ENCODE measurements at regions not wholly inside any gene's neighbourhood (a gene's known extent, or its start where the extent isn't known, plus 50 kb on each side); places are given as distances from the start of the nearest gene placed in this dataset.
A peak's percentile ranks its signal among the peaks of the same experiment; 100 is the strongest.

- H3K9me3 Mint-ChIP-seq (ENCODE audit: low read depth): no peaks in the 10 kb centered on the region
- peaks cover 9% of the 10 kb centered on the region for H3K27me3 Mint-ChIP-seq
- H3K4me3 Mint-ChIP-seq: no peak overlapping the region
- no peak overlapping the region for H3K27ac Mint-ChIP-seq
- ChIA-PET CTCF (interaction anchor here (0.6 kb wide), 1 partner anchor 338 kb away, joined by 3 read pairs; no protein-coding TSS in a partner anchor), POLR2A (no interaction called here)
- no peak for ATAC-seq
- H3K36me3 Mint-ChIP-seq (ENCODE audit: low read depth): no peaks in the 10 kb centered on the region
- no peak for DNase-seq
- H3K4me1 Mint-ChIP-seq: no peaks in the 10 kb centered on the region
- intact Hi-C loops (cut with DNase I, micrococcal nuclease): no loop called here
Observed at GRCh38 chr1:4171480-4172450, 271.7 kb upstream of the C1orf174 start.

DNA sequence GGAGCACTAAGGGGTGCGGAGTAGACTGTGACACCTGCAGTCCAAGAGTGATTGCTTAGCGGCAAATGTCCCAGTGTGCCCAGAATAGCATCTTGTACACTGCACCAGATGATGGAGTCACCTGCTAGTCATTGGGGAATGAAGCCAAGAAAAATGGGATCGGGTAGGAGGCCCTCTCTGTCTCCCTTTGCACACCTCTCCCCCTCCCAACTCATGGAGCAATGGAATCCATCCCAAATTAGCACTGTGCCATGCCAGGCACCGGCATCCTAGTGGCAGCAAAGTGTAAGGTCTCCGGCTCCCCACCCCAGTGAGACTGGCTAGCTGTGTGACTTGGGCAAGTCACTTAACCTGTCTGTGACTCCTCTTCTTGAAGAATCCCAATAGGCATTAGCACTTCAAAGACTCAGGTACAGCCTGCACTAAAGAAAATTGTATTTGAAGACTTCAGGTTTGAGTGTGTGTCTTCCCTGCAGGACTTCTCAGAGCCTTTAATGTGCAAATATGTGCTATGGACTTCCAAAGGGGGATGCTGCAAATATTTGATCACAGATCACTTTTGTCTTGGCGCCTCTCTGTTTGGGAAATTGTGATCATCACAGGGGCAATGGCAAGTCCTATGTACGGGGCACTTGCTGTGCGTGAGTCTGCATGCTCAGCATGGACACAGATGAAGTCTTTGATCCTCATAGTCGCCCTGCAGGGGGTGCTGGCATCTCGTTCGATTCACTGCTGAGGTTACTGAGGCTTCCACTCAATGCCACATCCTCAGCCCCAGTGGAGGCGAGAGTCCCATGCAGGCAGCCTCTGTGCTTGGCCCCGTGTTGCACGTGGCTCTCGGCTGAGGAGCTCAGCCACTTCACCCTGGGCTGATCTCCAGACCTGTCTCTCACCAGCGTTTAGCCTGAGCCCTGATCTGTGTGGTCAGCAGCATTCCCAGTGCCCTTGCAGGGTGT lies 272.9 kb upstream of the C1orf174 start:
- ChIA-PET POLR2A (no interaction called here), CTCF (no interaction called here)
- intact Hi-C loops (cut with DNase I, micrococcal nuclease): no loop called here
- Mint-ChIP-seq H3K27me3 (peaks cover 7% of the 10 kb centered on the region), H3K27ac (no peak overlapping the region), H3K4me3 (no peak overlapping the region), H3K36me3 (ENCODE audit: low read depth) (no peaks in the 10 kb centered on the region), H3K4me1 (no peaks in the 10 kb centered on the region), H3K9me3 (ENCODE audit: low read depth) (no peaks in the 10 kb centered on the region)
- peak; percentile 66 for ATAC-seq
- DNase-seq: peak; percentile 61

- no peaks in the 10 kb centered on the region for H3K4me1 Mint-ChIP-seq
- peaks cover 7% of the 10 kb centered on the region for H3K27me3 Mint-ChIP-seq
- H3K27ac Mint-ChIP-seq: no peak overlapping the region
- ATAC-seq (no peak), DNase-seq (no peak)
- H3K4me3 Mint-ChIP-seq: no peak overlapping the region
- no peaks in the 10 kb centered on the region for H3K36me3 Mint-ChIP-seq (ENCODE audit: low read depth)
- no peaks in the 10 kb centered on the region for H3K9me3 Mint-ChIP-seq (ENCODE audit: low read depth)
- intact Hi-C loops (cut with DNase I, micrococcal nuclease): no loop called here
- ChIA-PET CTCF (no interaction called here), POLR2A (no interaction called here)
Observed at GRCh38 chr1:4173731-4174130, 273.7 kb upstream of the C1orf174 start.

GRCh38 chr1:4174291-4175200 lies 274.5 kb upstream of the C1orf174 start:
- Mint-ChIP-seq H3K4me3 (no peak overlapping the region), H3K27ac (no peak overlapping the region), H3K9me3 (ENCODE audit: low read depth) (no peaks in the 10 kb centered on the region), H3K36me3 (ENCODE audit: low read depth) (no peaks in the 10 kb centered on the region), H3K4me1 (no peaks in the 10 kb centered on the region), H3K27me3 (peaks cover 9% of the 10 kb centered on the region)
- DNase-seq (no peak), ATAC-seq (no peak)
- POLR2A ChIA-PET: no interaction called here
- intact Hi-C loops (cut with DNase I, micrococcal nuclease): no loop called here
- CTCF ChIA-PET: interaction anchor here (0.6 kb wide), 1 partner anchor 105 kb away, joined by 3 read pairs; no protein-coding TSS in a partner anchor

DNA sequence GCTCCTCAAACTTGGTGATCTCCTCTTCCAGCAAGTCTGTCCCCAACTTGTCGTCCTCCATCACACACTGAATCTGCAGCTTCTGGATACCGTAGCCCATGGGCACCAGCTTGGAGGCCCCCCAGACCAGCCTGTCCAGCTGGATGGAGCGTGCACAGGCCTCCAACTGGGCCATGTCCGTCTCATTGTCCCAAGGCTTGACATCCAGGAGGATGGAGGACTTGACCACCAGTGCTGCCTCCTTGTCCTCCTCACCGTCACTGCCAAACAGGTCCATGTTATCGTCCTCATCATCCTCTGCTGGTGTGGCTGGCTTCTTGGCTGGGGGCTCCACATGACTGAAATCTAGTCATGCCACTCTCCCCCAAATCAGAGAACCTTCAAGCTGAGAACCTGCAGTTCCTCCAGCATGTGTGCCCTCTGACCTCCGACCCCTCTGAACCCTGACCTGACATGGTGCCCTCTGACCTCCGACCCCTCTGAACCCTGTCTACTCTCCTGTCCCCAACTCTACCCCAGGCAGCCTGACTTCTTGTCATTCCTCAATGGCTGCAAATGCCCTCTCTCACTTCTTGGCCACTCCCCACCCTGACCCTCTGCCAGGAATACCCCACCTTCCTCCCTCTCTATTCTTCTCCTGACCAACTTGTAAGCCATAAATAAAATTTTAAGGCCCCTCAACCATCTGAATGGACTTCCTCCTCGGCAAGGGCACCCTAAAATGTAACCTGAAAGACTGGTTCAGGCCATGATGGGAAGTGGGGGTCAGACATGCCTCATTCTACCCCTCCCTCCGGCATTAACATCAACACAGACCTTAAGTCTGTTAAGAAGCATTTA lies 275.7 kb upstream of the C1orf174 start:
- Mint-ChIP-seq H3K27me3 (peaks cover 9% of the 10 kb centered on the region), H3K4me3 (no peak overlapping the region), H3K27ac (no peak overlapping the region), H3K4me1 (no peaks in the 10 kb centered on the region), H3K9me3 (ENCODE audit: low read depth) (no peaks in the 10 kb centered on the region), H3K36me3 (ENCODE audit: low read depth) (no peaks in the 10 kb centered on the region)
- ChIA-PET CTCF (no interaction called here), POLR2A (no interaction called here)
- DNase-seq: no peak
- no peak for ATAC-seq
- intact Hi-C loops (cut with DNase I, micrococcal nuclease): no loop called here

- H3K9me3 Mint-ChIP-seq (ENCODE audit: low read depth): no peaks in the 10 kb centered on the region
- CTCF ChIA-PET: no interaction called here
- ATAC-seq: no peak
- intact Hi-C loops (cut with DNase I, micrococcal nuclease): no loop called here
- DNase-seq: no peak
- no peak overlapping the region for H3K27ac Mint-ChIP-seq
- peaks cover 9% of the 10 kb centered on the region for H3K27me3 Mint-ChIP-seq
- H3K4me1 Mint-ChIP-seq: no peaks in the 10 kb centered on the region
- no peaks in the 10 kb centered on the region for H3K36me3 Mint-ChIP-seq (ENCODE audit: low read depth)
- POLR2A ChIA-PET: no interaction called here
- no peak overlapping the region for H3K4me3 Mint-ChIP-seq
Observed at GRCh38 chr1:4176841-4177240, 276.8 kb upstream of the C1orf174 start.

DNA sequence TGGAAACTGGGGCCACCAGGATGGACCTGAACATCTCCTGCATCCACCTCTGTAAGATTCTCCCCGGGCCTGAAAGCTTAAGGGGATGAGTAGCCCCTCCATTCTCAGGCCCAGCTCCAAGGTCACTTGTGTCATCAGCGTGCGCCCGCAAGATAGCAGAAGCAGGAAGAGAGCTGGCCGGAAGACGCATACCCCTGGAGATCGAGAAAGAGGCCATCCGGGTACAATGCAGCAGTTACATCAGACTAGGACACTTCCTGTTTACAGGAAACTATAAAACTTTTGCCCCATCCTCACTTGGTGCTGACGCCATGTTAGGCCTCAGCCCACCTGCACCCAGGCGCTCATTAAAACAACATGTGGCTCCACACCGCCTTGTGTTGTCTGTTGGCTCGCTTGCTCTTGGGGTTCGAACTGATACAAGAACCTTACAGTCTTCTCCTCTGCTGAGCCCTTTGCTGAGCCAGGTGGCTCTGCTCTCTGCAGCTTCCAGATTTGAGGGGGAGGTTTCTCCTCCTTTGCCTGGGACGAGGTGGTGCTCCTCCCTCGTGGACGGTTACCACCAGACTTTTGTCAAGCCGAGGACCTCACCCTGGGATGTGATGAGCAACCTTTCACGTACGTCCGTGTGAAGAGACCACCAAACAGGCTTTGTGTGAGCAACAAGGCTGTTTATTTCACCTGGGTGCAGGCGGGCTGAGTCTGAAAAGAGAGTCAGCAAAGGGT lies 277.5 kb upstream of the C1orf174 start:
- Mint-ChIP-seq H3K36me3 (ENCODE audit: low read depth) (no peaks in the 10 kb centered on the region), H3K27me3 (peaks cover 9% of the 10 kb centered on the region), H3K4me1 (no peaks in the 10 kb centered on the region), H3K27ac (no peak overlapping the region), H3K9me3 (ENCODE audit: low read depth) (no peaks in the 10 kb centered on the region), H3K4me3 (no peak overlapping the region)
- DNase-seq (no peak), ATAC-seq (no peak)
- ChIA-PET CTCF (no interaction called here), POLR2A (no interaction called here)
- intact Hi-C loops (cut with DNase I, micrococcal nuclease): no loop called here

GRCh38 chr1:4178501-4179113 lies 278.5 kb upstream of the C1orf174 start:
- intact Hi-C loops (cut with DNase I, micrococcal nuclease): no loop called here
- no peak overlapping the region for H3K27ac Mint-ChIP-seq
- no peak overlapping the region for H3K4me3 Mint-ChIP-seq
- CTCF ChIA-PET: no interaction called here
- POLR2A ChIA-PET: no interaction called here
- peaks cover 5% of the 10 kb centered on the region for H3K27me3 Mint-ChIP-seq
- DNase-seq (no peak), ATAC-seq (no peak)
- no peaks in the 10 kb centered on the region for H3K9me3 Mint-ChIP-seq (ENCODE audit: low read depth)
- H3K4me1 Mint-ChIP-seq: no peaks in the 10 kb centered on the region
- no peaks in the 10 kb centered on the region for H3K36me3 Mint-ChIP-seq (ENCODE audit: low read depth)

DNA sequence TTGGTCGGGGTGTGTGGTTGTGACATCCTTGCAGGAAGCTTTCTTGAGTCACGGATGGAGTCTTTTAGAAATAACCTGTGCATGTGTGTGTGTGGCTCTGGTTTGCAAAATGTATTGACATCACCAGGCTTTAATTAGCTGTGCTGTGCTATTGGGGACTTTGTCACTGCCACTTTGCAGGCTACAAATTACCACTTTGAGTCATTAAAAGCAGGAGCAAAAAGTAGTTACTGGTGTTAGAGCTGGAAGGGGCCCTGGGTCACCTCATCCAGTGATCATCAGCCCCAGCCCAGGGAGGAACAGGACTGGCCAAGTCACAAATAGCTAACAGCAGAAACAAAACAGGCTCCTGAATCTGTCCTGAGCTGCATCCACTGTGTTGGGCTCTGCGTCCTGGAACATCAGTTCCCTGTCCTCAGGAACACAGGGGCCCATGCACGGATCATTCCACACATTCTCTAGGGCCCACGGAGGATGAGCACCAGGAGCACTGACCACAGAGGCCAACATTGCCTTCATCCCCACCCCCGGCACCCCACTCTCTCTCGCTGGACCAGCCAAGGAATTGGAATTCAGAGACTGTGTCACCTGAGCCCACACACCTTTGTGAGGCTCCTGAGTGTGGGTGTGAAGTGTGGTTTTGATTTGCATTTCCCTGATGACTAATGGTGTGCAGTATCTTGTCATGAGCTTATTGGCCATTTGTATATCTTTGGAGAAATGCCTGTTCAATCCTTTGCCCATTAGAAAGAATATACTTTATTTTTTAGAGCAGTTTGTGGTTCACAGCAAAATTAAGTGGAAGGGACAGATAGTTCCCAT lies 280.1 kb upstream of the C1orf174 start:
- intact Hi-C loops (cut with DNase I, micrococcal nuclease): no loop called here
- H3K9me3 Mint-ChIP-seq (ENCODE audit: low read depth): no peaks in the 10 kb centered on the region
- no peaks in the 10 kb centered on the region for H3K4me1 Mint-ChIP-seq
- H3K36me3 Mint-ChIP-seq (ENCODE audit: low read depth): no peaks in the 10 kb centered on the region
- peaks cover 2% of the 10 kb centered on the region for H3K27me3 Mint-ChIP-seq
- DNase-seq: peak; percentile 28
- CTCF ChIA-PET: no interaction called here
- no peak overlapping the region for H3K4me3 Mint-ChIP-seq
- no peak overlapping the region for H3K27ac Mint-ChIP-seq
- POLR2A ChIA-PET: no interaction called here
- ATAC-seq: peak; percentile 63

Data from activated CD4-positive, alpha-beta T cell treated with anti-CD3 and anti-CD28 coated beads for 36 hours (primary cell).